ENCODE measurements at regions not wholly inside any gene's neighbourhood (a gene's known extent, or its start where the extent isn't known, plus 50 kb on each side); places are given as distances from the start of the nearest gene placed in this dataset.

- TF ChIP-seq CTCF (IDR thresholded peaks at IDR 0.05; ENCODE audit: low read length) (no peak), EZH2 (optimal IDR thresholded peaks at IDR 0.05; ENCODE audit: low read depth, low read length) (no peak)
Observed at GRCh38 chr4:164188236-164188635, 565.7 kb upstream of the SMIM31 start.
